Activated CD4-positive, alpha-beta T cell treated with anti-CD3 and anti-CD28 coated beads, Interleukin-2, amount 50 U/mL, for 24 hours (primary cell): ENCODE measurements at regions not wholly inside any gene's neighbourhood (a gene's known extent, or its start where the extent isn't known, plus 50 kb on each side); places are given as distances from the start of the nearest gene placed in this dataset.

Experiments
- DNase-seq, 2 donors: peaks; one replicate each; pipeline ENCODE4 v3.0.0-alpha.2; 2020; ENCODE audit warnings: low read depth in 1 of 2, low spot score in 1 of 2

GRCh38 chr3:124519591-124520194 is 210.6 kb upstream of the UMPS start:
- no peak for DNase-seq

GRCh38 chr3:124520970-124521369 is 209.3 kb upstream of the UMPS start:
- DNase-seq = no peak

GRCh38 chr3:124522082-124522625 is 208.1 kb upstream of the UMPS start:
- no peak for DNase-seq

GRCh38 chr3:124526601-124527000 is 203.7 kb upstream of the UMPS start:
- DNase-seq = no peak

- DNase-seq = no peak
Observed at GRCh38 chr3:124529826-124530571, 200.3 kb upstream of the UMPS start.

GRCh38 chr3:124530916-124531315 is 199.3 kb upstream of the UMPS start:
- DNase-seq = no peak

- DNase-seq = no peak
Observed at GRCh38 chr3:124532071-124532470, 198.2 kb upstream of the UMPS start.

- no peak for DNase-seq
Observed at GRCh38 chr3:124535306-124535705, 194.9 kb upstream of the UMPS start.

GRCh38 chr3:124540550-124541211 is 189.6 kb upstream of the UMPS start:
- no peak for DNase-seq

- DNase-seq = no peak
Observed at GRCh38 chr3:124542214-124542869, 187.9 kb upstream of the UMPS start.

GRCh38 chr3:124545891-124546290 is 184.4 kb upstream of the UMPS start:
- DNase-seq = no peak

GRCh38 chr3:124552224-124552623 is 178.0 kb upstream of the UMPS start:
- no peak for DNase-seq

GRCh38 chr3:124553178-124553577 is 177.1 kb upstream of the UMPS start:
- no peak for DNase-seq

- no peak for DNase-seq
Observed at GRCh38 chr3:124556636-124557035, 173.6 kb upstream of the UMPS start.

GRCh38 chr3:124557433-124558232 is 172.6 kb upstream of the UMPS start:
- DNase-seq = no peak

- no peak for DNase-seq
Observed at GRCh38 chr3:124558991-124559845, 171.0 kb upstream of the UMPS start.

- peak; percentile 13 to 46 for DNase-seq
Observed at GRCh38 chr3:124559846-124560574, 170.2 kb upstream of the UMPS start.

- no peak for DNase-seq
Observed at GRCh38 chr3:124560666-124561215, 169.5 kb upstream of the UMPS start.

- no peak for DNase-seq
Observed at GRCh38 chr3:124562769-124563168, 167.5 kb upstream of the UMPS start.
